ENCODE measurements at regions not wholly inside any gene's neighbourhood (a gene's known extent, or its start where the extent isn't known, plus 50 kb on each side); places are given as distances from the start of the nearest gene placed in this dataset.
"Not testable (repeated sequence)": the region's sequence is repeated elsewhere in the genome, so short reads cannot be mapped to it uniquely, and the experiment has no call there.

- ATAC-seq (no peak), DNase-seq (no peak)
- no peaks in the 10 kb centered on the region for H3K36me3 ChIP-seq
- no peak overlapping the region for H3K27ac ChIP-seq
- H3K9me3 ChIP-seq: peaks cover 0 to 3% (median 0%) of the 10 kb centered on the region in 12 donors
- no peaks in the 10 kb centered on the region for H3K27me3 ChIP-seq
- intact Hi-C loops (cut with DNase I): no loop called here
- no peak overlapping the region for H3K4me3 ChIP-seq
- no peaks in the 10 kb centered on the region for H3K4me1 ChIP-seq
- TF ChIP-seq CTCF (IDR thresholded peaks at IDR 0.05) (no peak), POLR2A (IDR thresholded peaks at IDR 0.05) (no peak)
These were observed 235.0 kb downstream of the SUCLG1 start for GRCh38 chr2:84224121-84224520.

GRCh38 chr2:84223191-84223590, 235.9 kb downstream of the SUCLG1 start:
- no peaks in the 10 kb centered on the region for H3K4me1 ChIP-seq
- no peaks in the 10 kb centered on the region for H3K27me3 ChIP-seq
- intact Hi-C loops (cut with DNase I): no loop called here
- H3K4me3 ChIP-seq: no peak overlapping the region
- ATAC-seq (no peak), DNase-seq (no peak)
- no peaks in the 10 kb centered on the region for H3K36me3 ChIP-seq
- H3K27ac ChIP-seq: no peak overlapping the region
- 55 to 76% (median 67%) methylated on average over 2 of the region's 2 CpGs for WGBS, 4 donors
- H3K9me3 ChIP-seq: peaks cover 0 to 3% (median 0%) of the 10 kb centered on the region in 12 donors
- TF ChIP-seq POLR2A (IDR thresholded peaks at IDR 0.05) (no peak), CTCF (IDR thresholded peaks at IDR 0.05) (no peak)

- H3K27ac ChIP-seq; ATAC-seq; H3K4me3 ChIP-seq; H3K36me3 ChIP-seq; H3K27me3 ChIP-seq; H3K9me3 ChIP-seq; DNase-seq; intact Hi-C loops (cut with DNase I); H3K4me1 ChIP-seq: not testable (repeated sequence)
- 79 to 92% (median 84%) methylated on average over 2 of the region's 2 CpGs for WGBS, 4 donors
These were observed 238.0 kb downstream of the SUCLG1 start for GRCh38 chr2:84221102-84221501.

- ATAC-seq (no peak), DNase-seq (no peak)
- TF ChIP-seq POLR2A (IDR thresholded peaks at IDR 0.05): no peak
- no peak for TF ChIP-seq CTCF (IDR thresholded peaks at IDR 0.05)
- intact Hi-C loops (cut with DNase I): no loop called here
- Histone ChIP-seq H3K27ac (no peak overlapping the region), H3K27me3 (no peaks in the 10 kb centered on the region), H3K4me1 (no peaks in the 10 kb centered on the region), H3K4me3 (no peak overlapping the region), H3K36me3 (no peaks in the 10 kb centered on the region), H3K9me3 (no peaks in the 10 kb centered on the region)
- 78 to 84% (median 81%) methylated on average over 7 of the region's 7 CpGs for WGBS, 4 donors
These were observed 241.6 kb downstream of the SUCLG1 start for GRCh38 chr2:84217456-84217855.

GRCh38 chr2:84214455-84214854, 244.6 kb downstream of the SUCLG1 start:
- ATAC-seq (no peak), DNase-seq (no peak)
- Histone ChIP-seq H3K9me3 (no peaks in the 10 kb centered on the region), H3K27me3 (peaks cover 0 to 4% (median 0%) of the 10 kb centered on the region in 9 donors), H3K4me1 (no peaks in the 10 kb centered on the region), H3K36me3 (no peaks in the 10 kb centered on the region), H3K4me3 (no peak overlapping the region), H3K27ac (no peak overlapping the region)
- intact Hi-C loops (cut with DNase I): no loop called here
- 48 to 69% (median 53%) methylated on average over 3 of the region's 3 CpGs for WGBS, 4 donors
- TF ChIP-seq POLR2A (IDR thresholded peaks at IDR 0.05) (no peak), CTCF (IDR thresholded peaks at IDR 0.05) (no peak)

All from heart left ventricle (tissue), 16 donors.